ENCODE measurements at regions not wholly inside any gene's neighbourhood (a gene's known extent, or its start where the extent isn't known, plus 50 kb on each side); places are given as distances from the start of the nearest gene placed in this dataset.

- H3K36me3 ChIP-seq (ENCODE audit: control insufficient read depth in 2 of 2, extremely low read depth in 1 of 2, insufficient read depth in 2 of 2, low read length in 2 of 2): no peaks in the 10 kb centered on the region
- no peak overlapping the region for H3K9ac ChIP-seq (ENCODE audit: control insufficient read depth, extremely low read depth, insufficient read depth, low read length)
- no peaks in the 10 kb centered on the region for H4K20me1 ChIP-seq (ENCODE audit: control insufficient read depth, extremely low read depth, insufficient read depth, low read length)
- no peaks in the 10 kb centered on the region for H3K27me3 ChIP-seq (ENCODE audit: control insufficient read depth, extremely low read depth, insufficient read depth, low read length)
- no peak for TF ChIP-seq EZH2 (IDR thresholded peaks at IDR 0.05; ENCODE audit: low read length)
- no peak for TF ChIP-seq CTCF (optimal IDR thresholded peaks at IDR 0.05 in 1 of 3, IDR thresholded peaks at IDR 0.05 in 1 of 3, conservative IDR thresholded peaks at IDR 0.05 in 1 of 3; ENCODE audit: extremely low read depth in 1 of 3, insufficient read depth in 2 of 3, low read length in 3 of 3)
- H3K4me2 ChIP-seq (ENCODE audit: control insufficient read depth, extremely low read depth, insufficient read depth, low read depth, low read length): no peak overlapping the region
- DNase-seq (ENCODE audit: low read depth, low spot score) (no peak), FAIRE-seq (no peak)
- H2AFZ ChIP-seq (ENCODE audit: control insufficient read depth, low read length): no peak overlapping the region
- peaks cover 8% of the 10 kb centered on the region for H3K4me1 ChIP-seq (ENCODE audit: control insufficient read depth, extremely low read depth, insufficient read depth, low read length)
- H3K9me3 ChIP-seq (ENCODE audit: control insufficient read depth, low read depth, low read length): no peaks in the 10 kb centered on the region
- H3K27ac ChIP-seq (ENCODE audit: control insufficient read depth, insufficient read depth, low read length): no peak overlapping the region
- H3K4me3 ChIP-seq (ENCODE audit: control insufficient read depth in 2 of 3, extremely low read depth in 1 of 3, insufficient read depth in 2 of 3, low read depth in 1 of 3, low read length in 3 of 3): no peak overlapping the region
- no peaks in the 10 kb centered on the region for H3K79me2 ChIP-seq (ENCODE audit: control insufficient read depth, insufficient read depth, low read length)
- H3K9me1 ChIP-seq (ENCODE audit: control insufficient read depth, extremely low read depth, insufficient read depth, low read length): no peaks in the 10 kb centered on the region
- dilution Hi-C loops (cut with MboI; ENCODE audit: extremely low pct_ligation_motif_present, low sequenced_read_pairs): no loop called here
Measured at GRCh38 chr7:116614499-116615262, 57.3 kb upstream of the MET start.

GRCh38 chr7:116616555-116617059, 55.4 kb upstream of the MET start:
- Histone ChIP-seq H2AFZ (ENCODE audit: control insufficient read depth, low read length) (no peak overlapping the region), H3K9me1 (ENCODE audit: control insufficient read depth, extremely low read depth, insufficient read depth, low read length) (no peaks in the 10 kb centered on the region), H3K79me2 (ENCODE audit: control insufficient read depth, insufficient read depth, low read length) (no peaks in the 10 kb centered on the region), H3K4me3 (ENCODE audit: control insufficient read depth in 2 of 3, extremely low read depth in 1 of 3, insufficient read depth in 2 of 3, low read depth in 1 of 3, low read length in 3 of 3) (no peak overlapping the region), H3K9me3 (ENCODE audit: control insufficient read depth, low read depth, low read length) (no peaks in the 10 kb centered on the region), H3K27ac (ENCODE audit: control insufficient read depth, insufficient read depth, low read length) (no peak overlapping the region), H3K4me2 (ENCODE audit: control insufficient read depth, extremely low read depth, insufficient read depth, low read depth, low read length) (peak overlapping the region; percentile 19), H3K9ac (ENCODE audit: control insufficient read depth, extremely low read depth, insufficient read depth, low read length) (no peak overlapping the region), H3K27me3 (ENCODE audit: control insufficient read depth, extremely low read depth, insufficient read depth, low read length) (no peaks in the 10 kb centered on the region), H3K4me1 (ENCODE audit: control insufficient read depth, extremely low read depth, insufficient read depth, low read length) (peaks cover 8% of the 10 kb centered on the region), H4K20me1 (ENCODE audit: control insufficient read depth, extremely low read depth, insufficient read depth, low read length) (no peaks in the 10 kb centered on the region), H3K36me3 (ENCODE audit: control insufficient read depth in 2 of 2, extremely low read depth in 1 of 2, insufficient read depth in 2 of 2, low read length in 2 of 2) (no peaks in the 10 kb centered on the region)
- dilution Hi-C loops (cut with MboI; ENCODE audit: extremely low pct_ligation_motif_present, low sequenced_read_pairs): no loop called here
- FAIRE-seq (peak; percentile 87), DNase-seq (ENCODE audit: low read depth, low spot score) (peak; percentile 26)
- TF ChIP-seq EZH2 (IDR thresholded peaks at IDR 0.05; ENCODE audit: low read length) (no peak), CTCF (optimal IDR thresholded peaks at IDR 0.05 in 1 of 3, IDR thresholded peaks at IDR 0.05 in 1 of 3, conservative IDR thresholded peaks at IDR 0.05 in 1 of 3; ENCODE audit: extremely low read depth in 1 of 3, insufficient read depth in 2 of 3, low read length in 3 of 3) (no peak)
